AG20443 (cell line): ENCODE measurements at regions not wholly inside any gene's neighbourhood (a gene's known extent, or its start where the extent isn't known, plus 50 kb on each side); places are given as distances from the start of the nearest gene placed in this dataset.
A peak's percentile ranks its signal among the peaks of the same experiment; 100 is the strongest.

ENCODE experiments used
- DNase-seq: peaks from one replicate; pipeline ENCODE4 v3.0.0; 2012; ENCODE audit warnings: low spot score, mixed read lengths

- no peak for DNase-seq
Measured at GRCh38 chr4:17112292-17112659, 213.8 kb upstream of the LDB2 start.

- DNase-seq = peak; percentile 45
Measured at GRCh38 chr4:17109126-17109525, 210.7 kb upstream of the LDB2 start.

- DNase-seq = peak; percentile 76
Measured at GRCh38 chr4:17103231-17103630, 204.8 kb upstream of the LDB2 start.

- DNase-seq = no peak
Measured at GRCh38 chr4:17098996-17099395, 200.6 kb upstream of the LDB2 start.

GRCh38 chr4:17098401-17098800 is 200.0 kb upstream of the LDB2 start:
- peak; percentile 15 for DNase-seq

- DNase-seq = no peak
Measured at GRCh38 chr4:17097362-17097761, 198.9 kb upstream of the LDB2 start.

- DNase-seq = no peak
Measured at GRCh38 chr4:17096692-17097091, 198.2 kb upstream of the LDB2 start.

- DNase-seq = no peak
Measured at GRCh38 chr4:17095771-17096170, 197.3 kb upstream of the LDB2 start.

- no peak for DNase-seq
Measured at GRCh38 chr4:17094876-17095210, 196.4 kb upstream of the LDB2 start.

GRCh38 chr4:17094159-17094875 is 195.9 kb upstream of the LDB2 start:
- no peak for DNase-seq

GRCh38 chr4:17093481-17093880 is 195.0 kb upstream of the LDB2 start:
- no peak for DNase-seq

GRCh38 chr4:17092736-17093437 is 194.4 kb upstream of the LDB2 start:
- no peak for DNase-seq

GRCh38 chr4:17091104-17091503 is 192.7 kb upstream of the LDB2 start:
- no peak for DNase-seq

GRCh38 chr4:17090063-17090462 is 191.6 kb upstream of the LDB2 start:
- no peak for DNase-seq

- DNase-seq = no peak
Measured at GRCh38 chr4:17085416-17085815, 187.0 kb upstream of the LDB2 start.

- peak; percentile 43 for DNase-seq
Measured at GRCh38 chr4:17082186-17082585, 183.7 kb upstream of the LDB2 start.

- no peak for DNase-seq
Measured at GRCh38 chr4:17081179-17081578, 182.7 kb upstream of the LDB2 start.

- no peak for DNase-seq
Measured at GRCh38 chr4:17077105-17077504, 178.7 kb upstream of the LDB2 start.

GRCh38 chr4:17072483-17072882 is 174.0 kb upstream of the LDB2 start:
- no peak for DNase-seq

- no peak for DNase-seq
Measured at GRCh38 chr4:17068891-17069290, 170.4 kb upstream of the LDB2 start.

- DNase-seq = no peak
Measured at GRCh38 chr4:17068392-17068791, 169.9 kb upstream of the LDB2 start.

GRCh38 chr4:17066972-17067371 is 168.5 kb upstream of the LDB2 start:
- DNase-seq = peak; percentile 90

GRCh38 chr4:17066236-17066635 is 167.8 kb upstream of the LDB2 start:
- no peak for DNase-seq

GRCh38 chr4:17065821-17066220 is 167.4 kb upstream of the LDB2 start:
- no peak for DNase-seq
